ENCODE measurements at regions not wholly inside any gene's neighbourhood (a gene's known extent, or its start where the extent isn't known, plus 50 kb on each side); places are given as distances from the start of the nearest gene placed in this dataset.

DNA sequence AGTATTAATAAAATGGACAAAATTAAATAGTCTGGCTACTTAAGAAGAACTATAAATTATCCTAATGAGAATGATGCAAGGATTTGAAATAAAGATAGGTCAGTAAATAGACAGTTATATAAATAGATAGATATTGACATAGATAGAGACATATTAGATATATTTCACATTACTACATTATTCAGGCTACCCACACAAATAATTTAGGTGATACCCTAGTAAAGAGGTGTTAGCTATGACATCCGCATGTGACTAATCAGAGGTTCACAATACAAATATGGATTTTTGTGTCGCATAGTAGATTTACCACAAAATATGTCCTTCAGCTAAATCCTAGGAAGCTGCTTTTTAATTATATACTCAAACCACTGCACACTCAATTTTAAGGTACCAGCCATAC lies 729.0 kb upstream of the ANO3 start:
- TF ChIP-seq, protein P1, sequence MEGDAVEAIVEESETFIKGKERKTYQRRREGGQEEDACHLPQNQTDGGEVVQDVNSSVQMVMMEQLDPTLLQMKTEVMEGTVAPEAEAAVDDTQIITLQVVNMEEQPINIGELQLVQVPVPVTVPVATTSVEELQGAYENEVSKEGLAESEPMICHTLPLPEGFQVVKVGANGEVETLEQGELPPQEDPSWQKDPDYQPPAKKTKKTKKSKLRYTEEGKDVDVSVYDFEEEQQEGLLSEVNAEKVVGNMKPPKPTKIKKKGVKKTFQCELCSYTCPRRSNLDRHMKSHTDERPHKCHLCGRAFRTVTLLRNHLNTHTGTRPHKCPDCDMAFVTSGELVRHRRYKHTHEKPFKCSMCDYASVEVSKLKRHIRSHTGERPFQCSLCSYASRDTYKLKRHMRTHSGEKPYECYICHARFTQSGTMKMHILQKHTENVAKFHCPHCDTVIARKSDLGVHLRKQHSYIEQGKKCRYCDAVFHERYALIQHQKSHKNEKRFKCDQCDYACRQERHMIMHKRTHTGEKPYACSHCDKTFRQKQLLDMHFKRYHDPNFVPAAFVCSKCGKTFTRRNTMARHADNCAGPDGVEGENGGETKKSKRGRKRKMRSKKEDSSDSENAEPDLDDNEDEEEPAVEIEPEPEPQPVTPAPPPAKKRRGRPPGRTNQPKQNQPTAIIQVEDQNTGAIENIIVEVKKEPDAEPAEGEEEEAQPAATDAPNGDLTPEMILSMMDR (IDR thresholded peaks at IDR 0.05; ENCODE audit: insufficient read depth, low read length): no peak
- TF ChIP-seq POLR2AphosphoS5 (IDR thresholded peaks at IDR 0.05; ENCODE audit: low read depth) (no peak), SPI1 (IDR thresholded peaks at IDR 0.05; ENCODE audit: borderline replicate concordance, low read depth) (no peak)
- TF ChIP-seq, protein P2, sequence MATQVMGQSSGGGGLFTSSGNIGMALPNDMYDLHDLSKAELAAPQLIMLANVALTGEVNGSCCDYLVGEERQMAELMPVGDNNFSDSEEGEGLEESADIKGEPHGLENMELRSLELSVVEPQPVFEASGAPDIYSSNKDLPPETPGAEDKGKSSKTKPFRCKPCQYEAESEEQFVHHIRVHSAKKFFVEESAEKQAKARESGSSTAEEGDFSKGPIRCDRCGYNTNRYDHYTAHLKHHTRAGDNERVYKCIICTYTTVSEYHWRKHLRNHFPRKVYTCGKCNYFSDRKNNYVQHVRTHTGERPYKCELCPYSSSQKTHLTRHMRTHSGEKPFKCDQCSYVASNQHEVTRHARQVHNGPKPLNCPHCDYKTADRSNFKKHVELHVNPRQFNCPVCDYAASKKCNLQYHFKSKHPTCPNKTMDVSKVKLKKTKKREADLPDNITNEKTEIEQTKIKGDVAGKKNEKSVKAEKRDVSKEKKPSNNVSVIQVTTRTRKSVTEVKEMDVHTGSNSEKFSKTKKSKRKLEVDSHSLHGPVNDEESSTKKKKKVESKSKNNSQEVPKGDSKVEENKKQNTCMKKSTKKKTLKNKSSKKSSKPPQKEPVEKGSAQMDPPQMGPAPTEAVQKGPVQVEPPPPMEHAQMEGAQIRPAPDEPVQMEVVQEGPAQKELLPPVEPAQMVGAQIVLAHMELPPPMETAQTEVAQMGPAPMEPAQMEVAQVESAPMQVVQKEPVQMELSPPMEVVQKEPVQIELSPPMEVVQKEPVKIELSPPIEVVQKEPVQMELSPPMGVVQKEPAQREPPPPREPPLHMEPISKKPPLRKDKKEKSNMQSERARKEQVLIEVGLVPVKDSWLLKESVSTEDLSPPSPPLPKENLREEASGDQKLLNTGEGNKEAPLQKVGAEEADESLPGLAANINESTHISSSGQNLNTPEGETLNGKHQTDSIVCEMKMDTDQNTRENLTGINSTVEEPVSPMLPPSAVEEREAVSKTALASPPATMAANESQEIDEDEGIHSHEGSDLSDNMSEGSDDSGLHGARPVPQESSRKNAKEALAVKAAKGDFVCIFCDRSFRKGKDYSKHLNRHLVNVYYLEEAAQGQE (IDR thresholded peaks at IDR 0.05; ENCODE audit: insufficient replicate concordance, low read depth): no peak
